Transverse colon (tissue), 4 donors: ENCODE measurements at regions not wholly inside any gene's neighbourhood (a gene's known extent, or its start where the extent isn't known, plus 50 kb on each side); places are given as distances from the start of the nearest gene placed in this dataset.

Source experiments
- DNase-seq: peaks from one replicate; pipeline ENCODE4 v3.0.0-alpha.2; 2019
- H3K27ac ChIP-seq, 4 donors: fragments of 200-600 bp; sonication (generic); 2 replicates each; pipeline ENCODE4 v1.5.1; 2016 to 2018; ENCODE audit warnings: inconsistent platforms in 4 of 4
- H3K27me3 ChIP-seq: fragments of 200-600 bp; sonication (generic); 2 replicates; pipeline ENCODE4 v1.5.1; 2017; ENCODE audit warnings: inconsistent platforms
- H3K36me3 ChIP-seq, 4 donors: fragments of 200-600 bp; sonication (generic); 2 replicates each; pipeline ENCODE4 v1.5.1; 2017 to 2019; ENCODE audit warnings: inconsistent platforms in 4 of 4
- H3K4me1 ChIP-seq, 4 donors: fragments of 200-600 bp; sonication (generic); 2 replicates each; pipeline ENCODE4 v1.5.1; 2017 to 2020; ENCODE audit warnings: inconsistent platforms in 4 of 4
- H3K4me3 ChIP-seq, 4 donors: fragments of 200-600 bp; sonication (generic); 1 replicate in 1 of 4; 2 replicates in 3 of 4; pipeline versions ENCODE4 v1.5.1 to v1.6.1; 2017 to 2019; ENCODE audit warnings: inconsistent platforms in 4 of 4
- H3K9me3 ChIP-seq, 2 donors: fragments of 200-600 bp; sonication (generic); 2 replicates each; pipeline ENCODE4 v1.5.1; 2017 to 2019; ENCODE audit warnings: inconsistent platforms in 2 of 2
- CTCF ChIP-seq, 5 experiments: fragments of 200-600 bp in 3 of 5; fragments of 450-650 bp in 2 of 5; sonication (generic) in 3 of 5; IDR thresholded peaks; 1 replicate in 2 of 5; 2 replicates in 3 of 5; pipeline ENCODE4 v1.5.1; 2016 to 2017; ENCODE audit warnings: antibody characterized with exemption in 5 of 5, inconsistent platforms in 3 of 5, mild to moderate bottlenecking in 2 of 5, moderate library complexity in 1 of 5
- EP300 ChIP-seq: sonication (generic); formaldehyde crosslinking; IDR thresholded peaks from one replicate; pipeline ENCODE4 v1.6.1; 2017; ENCODE audit warnings: antibody characterized with exemption, low read depth
- POLR2A ChIP-seq: fragments of 450-650 bp; IDR thresholded peaks from one replicate; pipeline ENCODE4 v1.6.1; 2016; ENCODE audit warnings: antibody characterized with exemption, mild to moderate bottlenecking, moderate library complexity
- POLR2AphosphoS5 ChIP-seq, 3 donors: sonication (generic); formaldehyde crosslinking; IDR thresholded peaks; one replicate each; pipeline ENCODE4 v1.6.1; 2016; ENCODE audit warnings: antibody characterized with exemption in 3 of 3
- WGBS, 2 donors: methylation state at CpG; one replicate each; pipeline ENCODE4 v1.1.5; 2018; ENCODE audit warnings: low coverage in 1 of 2; 5-methylcytosine and 5-hydroxymethylcytosine counted together
- in situ Hi-C, 4 donors: fragments of 200-750 bp; cut with MboI; loops; one replicate each; pipeline versions ENCODE4 v1.15.0 to v1.15.1; 2017; ENCODE audit warnings: low sequenced_read_pairs in 3 of 4, low pct_ligation_motif_present in 1 of 4, low pct_unique_long_range_greater_than_20kb in 1 of 4
- intact Hi-C: fragments of 100-400 bp; cut with DNase I; formaldehyde crosslinking; loops from one replicate; pipeline ENCODE4 v1.15.1; 2023; ENCODE audit warnings: low total_unique reads

- 83 to 88% methylated on average over 2 to 3 of the region's 3 CpGs for WGBS, 2 donors
- in situ Hi-C loops: no loop called here
- no peak for TF ChIP-seq POLR2A
- no peak for TF ChIP-seq EP300
- no peak for TF ChIP-seq CTCF (IDR thresholded peaks at IDR 0.05)
- no peak for TF ChIP-seq POLR2AphosphoS5 (IDR thresholded peaks at IDR 0.05)
Observed at GRCh38 chr7:91566402-91566732, 302.1 kb downstream of the FZD1 start.

GRCh38 chr7:91567081-91568012, 303.1 kb downstream of the FZD1 start:
- DNase-seq: no peak
- Histone ChIP-seq H3K36me3 (no peaks in the 10 kb centered on the region), H3K4me3 (no peak overlapping the region), H3K4me1 (no peaks in the 10 kb centered on the region), H3K27me3 (no peaks in the 10 kb centered on the region), H3K27ac (no peak overlapping the region), H3K9me3 (no peaks in the 10 kb centered on the region)
- WGBS, 2 donors: 63 to 74% methylated on average over 4 to 7 of the region's 7 CpGs
- intact Hi-C loops (no loop called here), in situ Hi-C loops (no loop called here)
- no peak for TF ChIP-seq EP300
- no peak for TF ChIP-seq POLR2A
- TF ChIP-seq POLR2AphosphoS5 (IDR thresholded peaks at IDR 0.05): no peak
- no peak for TF ChIP-seq CTCF (IDR thresholded peaks at IDR 0.05)

More at GRCh38 chr7:91566402-91566732, 302.1 kb downstream of the FZD1 start:
- DNase-seq: no peak
- Histone ChIP-seq H3K27me3 (no peaks in the 10 kb centered on the region), H3K4me3 (no peak overlapping the region), H3K36me3 (no peaks in the 10 kb centered on the region), H3K27ac (no peak overlapping the region), H3K9me3 (no peaks in the 10 kb centered on the region), H3K4me1 (no peaks in the 10 kb centered on the region)
- intact Hi-C loops: no loop called here

DNA sequence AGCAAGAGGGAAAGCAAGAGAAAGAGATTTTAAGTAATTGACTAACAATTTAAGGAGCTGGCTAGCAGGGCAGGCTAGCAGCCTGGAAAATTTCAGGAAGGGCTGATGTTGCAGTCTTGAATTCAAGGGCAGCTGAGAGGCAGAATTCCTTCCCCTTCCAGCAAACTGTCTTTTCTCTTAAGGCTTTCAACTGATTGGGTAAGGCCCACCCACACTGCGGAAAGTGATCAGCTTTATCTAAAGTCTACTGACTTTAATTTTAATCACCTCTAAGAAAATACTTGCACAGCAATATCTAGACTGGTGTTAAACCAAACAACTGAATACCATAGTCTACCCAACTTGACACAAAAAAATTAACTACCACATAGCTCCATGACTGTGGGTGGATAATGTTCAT, 303.9 kb downstream of the FZD1 start:
- in situ Hi-C loops: no loop called here
- WGBS, 2 donors: 83 to 96% methylated on average over 1 of the region's 1 CpG
- no peaks in the 10 kb centered on the region for H3K27me3 ChIP-seq

More for the DNA sequence above, 303.9 kb downstream of the FZD1 start:
- DNase-seq: no peak
- no peak overlapping the region for H3K4me3 ChIP-seq
- TF ChIP-seq CTCF (IDR thresholded peaks at IDR 0.05) (no peak), POLR2A (no peak), EP300 (no peak), POLR2AphosphoS5 (IDR thresholded peaks at IDR 0.05) (no peak)
- intact Hi-C loops: no loop called here
- H3K36me3 ChIP-seq: no peaks in the 10 kb centered on the region
- no peak overlapping the region for H3K27ac ChIP-seq
- no peaks in the 10 kb centered on the region for H3K4me1 ChIP-seq
- H3K9me3 ChIP-seq: no peaks in the 10 kb centered on the region
